ENCODE measurements at regions not wholly inside any gene's neighbourhood (a gene's known extent, or its start where the extent isn't known, plus 50 kb on each side); places are given as distances from the start of the nearest gene placed in this dataset.

- Histone ChIP-seq H3K4me3 (replicated peaks in 1 of 3) (no peak overlapping the region), H3K36me3 (no peaks in the 10 kb centered on the region), H3K27ac (no peak overlapping the region), H3K27me3 (no peaks in the 10 kb centered on the region), H3K9me3 (no peaks in the 10 kb centered on the region), H3K4me1 (no peaks in the 10 kb centered on the region)
- 92 to 93% methylated on average over 3 of the region's 3 CpGs for WGBS, 2 donors
- TF ChIP-seq, protein P1, sequence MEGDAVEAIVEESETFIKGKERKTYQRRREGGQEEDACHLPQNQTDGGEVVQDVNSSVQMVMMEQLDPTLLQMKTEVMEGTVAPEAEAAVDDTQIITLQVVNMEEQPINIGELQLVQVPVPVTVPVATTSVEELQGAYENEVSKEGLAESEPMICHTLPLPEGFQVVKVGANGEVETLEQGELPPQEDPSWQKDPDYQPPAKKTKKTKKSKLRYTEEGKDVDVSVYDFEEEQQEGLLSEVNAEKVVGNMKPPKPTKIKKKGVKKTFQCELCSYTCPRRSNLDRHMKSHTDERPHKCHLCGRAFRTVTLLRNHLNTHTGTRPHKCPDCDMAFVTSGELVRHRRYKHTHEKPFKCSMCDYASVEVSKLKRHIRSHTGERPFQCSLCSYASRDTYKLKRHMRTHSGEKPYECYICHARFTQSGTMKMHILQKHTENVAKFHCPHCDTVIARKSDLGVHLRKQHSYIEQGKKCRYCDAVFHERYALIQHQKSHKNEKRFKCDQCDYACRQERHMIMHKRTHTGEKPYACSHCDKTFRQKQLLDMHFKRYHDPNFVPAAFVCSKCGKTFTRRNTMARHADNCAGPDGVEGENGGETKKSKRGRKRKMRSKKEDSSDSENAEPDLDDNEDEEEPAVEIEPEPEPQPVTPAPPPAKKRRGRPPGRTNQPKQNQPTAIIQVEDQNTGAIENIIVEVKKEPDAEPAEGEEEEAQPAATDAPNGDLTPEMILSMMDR (IDR thresholded peaks at IDR 0.05): no peak
- no peak for TF ChIP-seq POLR2A (IDR thresholded peaks at IDR 0.05)
- intact Hi-C loops (cut with DNase I): no loop called here
- DNase-seq: no peak
Measured at GRCh38 chr5:133698259-133698554, 85.9 kb upstream of the FSTL4 start.

DNA sequence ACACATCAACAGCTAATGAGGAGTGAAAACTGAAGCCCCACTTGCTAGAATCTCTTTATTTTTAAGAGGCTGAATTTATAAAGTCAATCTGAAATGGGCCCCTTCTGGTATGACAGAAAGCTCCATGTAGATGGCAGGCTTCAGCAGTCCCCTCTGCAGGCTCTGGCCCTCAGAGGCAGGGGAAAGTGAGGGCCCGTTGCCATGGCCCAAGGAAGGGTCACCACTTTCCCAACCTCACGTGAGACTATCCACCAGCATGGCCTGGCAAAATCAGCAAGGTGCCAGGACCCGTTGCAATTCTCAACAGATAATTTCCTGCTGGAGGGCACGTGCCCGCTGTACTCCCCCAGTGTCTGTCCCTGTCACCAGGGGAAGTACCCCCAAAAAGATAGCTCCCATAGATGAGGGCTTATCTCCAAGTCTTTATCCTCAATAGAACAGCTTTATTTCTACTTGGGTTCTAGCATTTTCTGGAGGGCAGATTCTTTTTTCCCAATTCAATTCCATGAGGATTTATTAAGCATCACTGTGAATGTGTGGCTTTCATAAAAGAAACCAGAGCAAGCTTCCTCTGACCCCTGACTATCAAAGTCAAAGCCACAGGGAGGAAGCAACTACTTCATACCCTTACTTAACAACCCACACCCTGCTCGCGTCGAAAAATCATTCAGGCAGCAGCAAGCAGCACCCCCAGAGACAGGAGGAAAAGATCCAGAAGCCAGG is 85.4 kb upstream of the FSTL4 start:
- H3K9me3 ChIP-seq: no peaks in the 10 kb centered on the region
- no peaks in the 10 kb centered on the region for H3K27me3 ChIP-seq
- no peak overlapping the region for H3K4me3 ChIP-seq (replicated peaks in 1 of 3)
- no peak overlapping the region for H3K27ac ChIP-seq
- no peaks in the 10 kb centered on the region for H3K36me3 ChIP-seq
- no peak for DNase-seq
- intact Hi-C loops (cut with DNase I): no loop called here
- WGBS, 2 donors: 71 to 77% methylated on average over 7 to 8 of the region's 8 CpGs
- no peaks in the 10 kb centered on the region for H3K4me1 ChIP-seq
- TF ChIP-seq, protein P1 (IDR thresholded peaks at IDR 0.05): no peak
- no peak for TF ChIP-seq POLR2A (IDR thresholded peaks at IDR 0.05)

- intact Hi-C loops (cut with DNase I): no loop called here
- Histone ChIP-seq H3K4me3 (replicated peaks in 1 of 3) (no peak overlapping the region), H3K27me3 (no peaks in the 10 kb centered on the region), H3K4me1 (no peaks in the 10 kb centered on the region), H3K36me3 (no peaks in the 10 kb centered on the region), H3K9me3 (no peaks in the 10 kb centered on the region), H3K27ac (no peak overlapping the region)
- TF ChIP-seq, protein P1 (IDR thresholded peaks at IDR 0.05): no peak
- TF ChIP-seq POLR2A (IDR thresholded peaks at IDR 0.05): no peak
- no peak for DNase-seq
- 90 to 93% methylated on average over 9 to 10 of the region's 10 CpGs for WGBS, 2 donors
Measured at GRCh38 chr5:133696782-133697507, 84.6 kb upstream of the FSTL4 start.

- H3K27me3 ChIP-seq: no peaks in the 10 kb centered on the region
- no peak for DNase-seq
Measured at GRCh38 chr5:133696006-133696584, 83.8 kb upstream of the FSTL4 start.

More at GRCh38 chr5:133696006-133696584, 83.8 kb upstream of the FSTL4 start:
- Histone ChIP-seq H3K27ac (no peak overlapping the region), H3K9me3 (no peaks in the 10 kb centered on the region), H3K4me1 (no peaks in the 10 kb centered on the region), H3K36me3 (no peaks in the 10 kb centered on the region), H3K4me3 (replicated peaks in 1 of 3) (no peak overlapping the region)
- intact Hi-C loops (cut with DNase I): no loop called here
- TF ChIP-seq, protein P1 (IDR thresholded peaks at IDR 0.05): no peak
- TF ChIP-seq POLR2A (IDR thresholded peaks at IDR 0.05): no peak
- 92% methylated on average over 10 of the region's 10 CpGs for WGBS, 2 donors

All from thyroid gland (tissue), 4 donors.